GM12878 (cell line): ENCODE measurements at regions not wholly inside any gene's neighbourhood (a gene's known extent, or its start where the extent isn't known, plus 50 kb on each side); places are given as distances from the start of the nearest gene placed in this dataset.

ENCODE experiments used
- ATAC-seq: fragments of 200-7000 bp; cut with Tn5 transposase; 3 replicates; pipeline ENCODE4 v1.9.1; 2020; ENCODE audit warnings: mild to moderate bottlenecking, moderate library complexity
- BruUV-seq: library from RNA; stranded (reverse); fragments of 400-500 nt; replicated peaks from 2 replicates; lab custom pipeline; 2021; lab: Mats Ljungman, UMichigan
- CTCF ChIA-PET: fragments of 300-600 bp; sonication (Branson Sonifier 250); formaldehyde crosslinking; extraction: SDS; loops from one replicate; lab custom pipeline; 2021; ENCODE audit warnings: inconsistent platforms; lab: Yijun Ruan, JAX
- POLR2A ChIA-PET: fragments of 350-600 bp; formaldehyde crosslinking; extraction: SDS; loops from one replicate; lab custom pipeline; 2021; ENCODE audit warnings: inconsistent platforms; lab: Charles Lee
- RAD21 ChIA-PET: fragments of 300-600 bp; sonication (Branson Sonifier 250); formaldehyde crosslinking; loops from one replicate; lab custom pipeline; 2023; ENCODE audit warnings: antibody characterized with exemption; ENCODE audit not compliant: unreplicated experiment; lab: Charles Lee
- SMC1A ChIA-PET: fragments of 300-600 bp; sonication (Branson Sonifier 250); formaldehyde crosslinking; loops from one replicate; lab custom pipeline; 2023; ENCODE audit not compliant: unreplicated experiment, uncharacterized antibody; lab: Charles Lee
- DNase-seq: peaks from one replicate; pipeline ENCODE4 v3.0.0-alpha.2; 2011; ENCODE audit warnings: low read depth, low spot score
- FAIRE-seq: peaks from 3 replicates; lab custom pipeline; 2011; peaks lifted over from hg19 to GRCh38; lab: Jason Lieb, UNC
- H2AFZ ChIP-seq: 2 replicates; pipeline ENCODE4 v1.6.0; 2011; ENCODE audit warnings: low read depth, low read length, control low read depth; ENCODE audit not compliant: control insufficient read depth
- H3K27ac ChIP-seq: 2 replicates; pipeline ENCODE4 v1.5.1; 2011; ENCODE audit warnings: control low read depth; ENCODE audit not compliant: control insufficient read depth, insufficient read depth
- H3K27me3 ChIP-seq, 2 experiments: replicated peaks in 1 of 2; 2 replicates each; pipeline versions ENCODE4 v1.6.0 to v1.6.1; 2011; ENCODE audit warnings: low read length in 1 of 2; ENCODE audit not compliant: control insufficient read depth in 2 of 2, insufficient read depth in 2 of 2
- H3K36me3 ChIP-seq, 2 experiments: 2 replicates each; pipeline ENCODE4 v1.5.1; 2011; ENCODE audit warnings: low read length in 1 of 2; ENCODE audit not compliant: control insufficient read depth in 2 of 2, insufficient read depth in 2 of 2
- H3K4me1 ChIP-seq: 2 replicates; pipeline ENCODE4 v1.6.1; 2011; ENCODE audit warnings: mild to moderate bottlenecking, low read length, moderate library complexity, mixed read lengths; ENCODE audit not compliant: control insufficient read depth, insufficient read depth
- H3K4me2 ChIP-seq: 2 replicates; pipeline ENCODE4 v1.6.0; 2011; ENCODE audit warnings: control low read depth; ENCODE audit not compliant: control insufficient read depth, insufficient read depth
- H3K4me3 ChIP-seq: fragments of 200-600 bp; sonication (generic); 2 replicates; pipeline ENCODE4 v1.5.1; 2016
- H3K79me2 ChIP-seq: 2 replicates; pipeline ENCODE4 v1.6.0; 2011; ENCODE audit warnings: low read length; ENCODE audit not compliant: control insufficient read depth, insufficient read depth
- H3K9ac ChIP-seq: 2 replicates; pipeline ENCODE4 v1.8.0; 2011; ENCODE audit warnings: low read length, control low read depth, mixed read lengths; ENCODE audit not compliant: control insufficient read depth, insufficient read depth
- H3K9me3 ChIP-seq: replicated peaks from 3 replicates; pipeline ENCODE4 v1.5.1; 2011; ENCODE audit warnings: mild to moderate bottlenecking, low read length; ENCODE audit not compliant: control insufficient read depth, insufficient read depth
- H4K20me1 ChIP-seq: 2 replicates; pipeline ENCODE4 v1.6.0; 2011; ENCODE audit not compliant: control insufficient read depth, insufficient read depth
- CBFB ChIP-seq: IDR thresholded peaks from 2 replicates; pipeline ENCODE4 v1.6.1; 2016; ENCODE audit warnings: antibody characterized with exemption, low read depth
- FOXM1 ChIP-seq: IDR thresholded peaks from 2 replicates; pipeline ENCODE4 v1.6.1; 2012; ENCODE audit warnings: low read depth, mild to moderate bottlenecking, inconsistent platforms, low read length, moderate library complexity
- HDGF ChIP-seq: fragments of 450-650 bp; IDR thresholded peaks from 2 replicates; pipeline ENCODE4 v1.6.1; 2016; ENCODE audit warnings: antibody characterized with exemption
- NR2F1 ChIP-seq: fragments of 450-650 bp; conservative IDR thresholded peaks from 2 replicates; pipeline ENCODE4 v1.6.1; 2017; ENCODE audit warnings: mild to moderate bottlenecking
- RAD21 ChIP-seq: IDR thresholded peaks from 2 replicates; pipeline ENCODE4 v1.6.1; 2011; ENCODE audit warnings: mild to moderate bottlenecking, low read depth, low read length, moderate library complexity; ENCODE audit not compliant: insufficient read depth
- RB1 ChIP-seq: fragments of 450-650 bp; formaldehyde crosslinking; IDR thresholded peaks from 2 replicates; pipeline ENCODE4 v1.6.1; 2017; ENCODE audit warnings: mild to moderate bottlenecking, borderline replicate concordance
- SPI1 ChIP-seq: IDR thresholded peaks from 2 replicates; pipeline ENCODE4 v1.6.1; 2011; ENCODE audit warnings: low read depth, mild to moderate bottlenecking, low read length, moderate library complexity, borderline replicate concordance; ENCODE audit not compliant: insufficient read depth
- ZBED1 ChIP-seq: IDR thresholded peaks from 2 replicates; pipeline ENCODE4 v1.6.1; 2016; ENCODE audit warnings: borderline replicate concordance
- WGBS: methylation state at CpG from one replicate; pipeline ENCODE4 v1.1.6; 2016; ENCODE audit warnings: low lambda C conversion rate; ENCODE audit not compliant: insufficient replicate concordance, insufficient coverage; ENCODE audit errors: missing lambda C conversion rate; 5-methylcytosine and 5-hydroxymethylcytosine counted together
- in situ Hi-C: fragments of 300-500 bp; cut with MboI; formaldehyde crosslinking; loops from 9 replicates; pipeline ENCODE4 v1.14.3; 2018; ENCODE audit warnings: mixed read lengths
- intact Hi-C: fragments of 100-400 bp; cut with micrococcal nuclease; formaldehyde crosslinking; loops from one replicate; pipeline ENCODE4 v1.14.2; 2022; ENCODE audit not compliant: unreplicated experiment
- TF ChIP-seq, protein P1 (sequence below): fragments of 150-350 bp; IDR thresholded peaks from 2 replicates; pipeline ENCODE4 v1.6.1; 2016; ENCODE audit warnings: low read depth, low read length
- TF ChIP-seq, protein P2 (sequence below): fragments of 450-650 bp; IDR thresholded peaks from 2 replicates; pipeline ENCODE4 v1.6.1; 2017; ENCODE audit warnings: mild to moderate bottlenecking, moderate library complexity

DNA sequence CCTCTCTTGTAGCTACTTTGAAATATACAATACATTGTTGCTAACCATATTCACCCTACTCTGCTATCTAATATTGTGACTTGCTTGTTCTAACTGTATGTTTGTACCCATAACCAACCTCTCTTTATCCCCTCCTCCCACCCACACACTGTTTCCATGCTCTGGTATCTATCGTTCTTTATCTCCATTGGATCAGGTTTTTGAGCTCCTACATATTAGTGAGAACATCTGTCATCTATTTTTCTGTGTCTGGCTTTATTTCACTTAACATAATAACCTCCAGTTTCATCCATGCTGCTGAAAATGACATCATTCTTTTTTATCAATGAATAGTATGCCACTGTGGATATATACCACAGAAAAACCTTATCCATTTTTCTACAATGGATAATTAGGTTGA, 1230.1 kb downstream of the PLA2G4A start:
- FAIRE-seq: no peak

More for the DNA sequence above, 1230.1 kb downstream of the PLA2G4A start:
- SMC1A ChIA-PET: interaction anchor here (0.7 kb wide), 1 partner anchor 13 kb away, joined by 3 read pairs; no protein-coding TSS in a partner anchor
- RAD21 ChIA-PET: no interaction called here
- Histone ChIP-seq H3K36me3 (no peaks in the 10 kb centered on the region), H3K27me3 (no peaks in the 10 kb centered on the region), H3K9ac (no peak overlapping the region), H4K20me1 (no peaks in the 10 kb centered on the region), H3K79me2 (no peaks in the 10 kb centered on the region), H3K4me1 (no peaks in the 10 kb centered on the region), H3K27ac (no peak overlapping the region), H2AFZ (no peak overlapping the region), H3K9me3 (no peaks in the 10 kb centered on the region), H3K4me3 (no peak overlapping the region), H3K4me2 (no peak overlapping the region)
- POLR2A ChIA-PET: no interaction called here
- 83% methylated on average over 1 of the region's 1 CpG for WGBS
- intact Hi-C loops: no loop called here
- TF ChIP-seq FOXM1 (no peak), CBFB (no peak), SPI1 (no peak), ZBED1 (no peak), HDGF (no peak), RAD21 (no peak), RB1 (no peak), NR2F1 (no peak)
- TF ChIP-seq, protein P1, sequence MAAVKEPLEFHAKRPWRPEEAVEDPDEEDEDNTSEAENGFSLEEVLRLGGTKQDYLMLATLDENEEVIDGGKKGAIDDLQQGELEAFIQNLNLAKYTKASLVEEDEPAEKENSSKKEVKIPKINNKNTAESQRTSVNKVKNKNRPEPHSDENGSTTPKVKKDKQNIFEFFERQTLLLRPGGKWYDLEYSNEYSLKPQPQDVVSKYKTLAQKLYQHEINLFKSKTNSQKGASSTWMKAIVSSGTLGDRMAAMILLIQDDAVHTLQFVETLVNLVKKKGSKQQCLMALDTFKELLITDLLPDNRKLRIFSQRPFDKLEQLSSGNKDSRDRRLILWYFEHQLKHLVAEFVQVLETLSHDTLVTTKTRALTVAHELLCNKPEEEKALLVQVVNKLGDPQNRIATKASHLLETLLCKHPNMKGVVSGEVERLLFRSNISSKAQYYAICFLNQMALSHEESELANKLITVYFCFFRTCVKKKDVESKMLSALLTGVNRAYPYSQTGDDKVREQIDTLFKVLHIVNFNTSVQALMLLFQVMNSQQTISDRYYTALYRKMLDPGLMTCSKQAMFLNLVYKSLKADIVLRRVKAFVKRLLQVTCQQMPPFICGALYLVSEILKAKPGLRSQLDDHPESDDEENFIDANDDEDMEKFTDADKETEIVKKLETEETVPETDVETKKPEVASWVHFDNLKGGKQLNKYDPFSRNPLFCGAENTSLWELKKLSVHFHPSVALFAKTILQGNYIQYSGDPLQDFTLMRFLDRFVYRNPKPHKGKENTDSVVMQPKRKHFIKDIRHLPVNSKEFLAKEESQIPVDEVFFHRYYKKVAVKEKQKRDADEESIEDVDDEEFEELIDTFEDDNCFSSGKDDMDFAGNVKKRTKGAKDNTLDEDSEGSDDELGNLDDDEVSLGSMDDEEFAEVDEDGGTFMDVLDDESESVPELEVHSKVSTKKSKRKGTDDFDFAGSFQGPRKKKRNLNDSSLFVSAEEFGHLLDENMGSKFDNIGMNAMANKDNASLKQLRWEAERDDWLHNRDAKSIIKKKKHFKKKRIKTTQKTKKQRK: no peak
- TF ChIP-seq, protein P2, sequence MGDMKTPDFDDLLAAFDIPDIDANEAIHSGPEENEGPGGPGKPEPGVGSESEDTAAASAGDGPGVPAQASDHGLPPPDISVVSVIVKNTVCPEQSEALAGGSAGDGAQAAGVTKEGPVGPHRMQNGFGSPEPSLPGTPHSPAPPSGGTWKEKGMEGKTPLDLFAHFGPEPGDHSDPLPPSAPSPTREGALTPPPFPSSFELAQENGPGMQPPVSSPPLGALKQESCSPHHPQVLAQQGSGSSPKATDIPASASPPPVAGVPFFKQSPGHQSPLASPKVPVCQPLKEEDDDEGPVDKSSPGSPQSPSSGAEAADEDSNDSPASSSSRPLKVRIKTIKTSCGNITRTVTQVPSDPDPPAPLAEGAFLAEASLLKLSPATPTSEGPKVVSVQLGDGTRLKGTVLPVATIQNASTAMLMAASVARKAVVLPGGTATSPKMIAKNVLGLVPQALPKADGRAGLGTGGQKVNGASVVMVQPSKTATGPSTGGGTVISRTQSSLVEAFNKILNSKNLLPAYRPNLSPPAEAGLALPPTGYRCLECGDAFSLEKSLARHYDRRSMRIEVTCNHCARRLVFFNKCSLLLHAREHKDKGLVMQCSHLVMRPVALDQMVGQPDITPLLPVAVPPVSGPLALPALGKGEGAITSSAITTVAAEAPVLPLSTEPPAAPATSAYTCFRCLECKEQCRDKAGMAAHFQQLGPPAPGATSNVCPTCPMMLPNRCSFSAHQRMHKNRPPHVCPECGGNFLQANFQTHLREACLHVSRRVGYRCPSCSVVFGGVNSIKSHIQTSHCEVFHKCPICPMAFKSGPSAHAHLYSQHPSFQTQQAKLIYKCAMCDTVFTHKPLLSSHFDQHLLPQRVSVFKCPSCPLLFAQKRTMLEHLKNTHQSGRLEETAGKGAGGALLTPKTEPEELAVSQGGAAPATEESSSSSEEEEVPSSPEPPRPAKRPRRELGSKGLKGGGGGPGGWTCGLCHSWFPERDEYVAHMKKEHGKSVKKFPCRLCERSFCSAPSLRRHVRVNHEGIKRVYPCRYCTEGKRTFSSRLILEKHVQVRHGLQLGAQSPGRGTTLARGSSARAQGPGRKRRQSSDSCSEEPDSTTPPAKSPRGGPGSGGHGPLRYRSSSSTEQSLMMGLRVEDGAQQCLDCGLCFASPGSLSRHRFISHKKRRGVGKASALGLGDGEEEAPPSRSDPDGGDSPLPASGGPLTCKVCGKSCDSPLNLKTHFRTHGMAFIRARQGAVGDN: no peak
- in situ Hi-C loops: no loop called here
- no TSS peak for BruUV-seq
- CTCF ChIA-PET: no interaction called here
- ATAC-seq (no peak), DNase-seq (no peak)
